GM10248 (cell line): ENCODE measurements at regions not wholly inside any gene's neighbourhood (a gene's known extent, or its start where the extent isn't known, plus 50 kb on each side); places are given as distances from the start of the nearest gene placed in this dataset.
"Not testable (repeated sequence)": the region's sequence is repeated elsewhere in the genome, so short reads cannot be mapped to it uniquely, and the experiment has no call there.

Experiments used
- CTCF ChIA-PET: fragments of 300-600 bp; sonication (Branson Sonifier 250); formaldehyde crosslinking; extraction: SDS; loops from one replicate; lab custom pipeline; 2021; ENCODE audit warnings: antibody characterized with exemption; lab: Yijun Ruan, JAX
- POLR2A ChIA-PET: fragments of 350-650 bp; sonication (Branson Sonifier 250); formaldehyde crosslinking; extraction: SDS; loops from one replicate; lab custom pipeline; 2020; ENCODE audit warnings: antibody characterized with exemption; lab: Yijun Ruan, JAX
- DNase-seq: peaks from one replicate; pipeline ENCODE4 v3.0.0; 2012; ENCODE audit errors: extremely low spot score
- CTCF ChIP-seq: IDR thresholded peaks from 2 replicates; pipeline ENCODE4 v1.5.1; 2012; ENCODE audit warnings: mild to moderate bottlenecking, low read depth; ENCODE audit errors: extremely low read depth, missing control alignments, control extremely low read depth

- ChIA-PET CTCF (no interaction called here), POLR2A (no interaction called here)
- DNase-seq = no peak
- no peak for TF ChIP-seq CTCF
Measured at GRCh38 chr9:75810063-75810462, 80.4 kb upstream of the PCSK5 start.

GRCh38 chr9:75811692-75812091, 78.8 kb upstream of the PCSK5 start:
- TF ChIP-seq CTCF = no peak
- ChIA-PET CTCF (interaction anchor here (0.7 to 1.2 kb wide), 2 partner anchors 10 to 19 kb away, joined by 3 read pairs; no protein-coding TSS in a partner anchor), POLR2A (no interaction called here)
- no peak for DNase-seq

GRCh38 chr9:75812141-75812540, 78.3 kb upstream of the PCSK5 start:
- no peak for TF ChIP-seq CTCF
- ChIA-PET CTCF (interaction anchor here (1.2 kb wide), 1 partner anchor 18 kb away, joined by 3 read pairs; no protein-coding TSS in a partner anchor), POLR2A (no interaction called here)
- DNase-seq = no peak

DNA sequence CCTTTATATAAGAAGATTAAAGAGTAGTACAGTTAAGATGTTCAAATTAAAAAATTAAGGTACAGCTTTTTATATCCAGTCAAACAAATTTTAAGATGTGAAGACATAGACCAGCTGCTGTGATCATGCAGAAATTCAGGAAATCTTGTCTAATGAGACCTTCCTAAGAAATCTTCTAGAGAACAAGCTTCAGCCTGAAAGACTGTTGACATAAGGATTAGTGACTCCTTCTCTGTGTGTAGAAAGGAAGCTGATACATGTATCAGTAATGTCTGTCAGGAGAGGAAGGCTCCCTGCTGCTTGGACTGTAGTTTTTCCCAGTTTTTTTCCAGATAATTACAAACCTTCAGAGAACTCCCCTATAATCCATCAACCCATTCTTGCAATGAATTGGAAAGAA, 75.8 kb upstream of the PCSK5 start:
- POLR2A ChIA-PET = no interaction called here
- TF ChIP-seq CTCF = no peak
- CTCF ChIA-PET = interaction anchor here (1.6 kb wide), 1 partner anchor 11 kb away, joined by 4 read pairs; no protein-coding TSS in a partner anchor
- DNase-seq = no peak

DNA sequence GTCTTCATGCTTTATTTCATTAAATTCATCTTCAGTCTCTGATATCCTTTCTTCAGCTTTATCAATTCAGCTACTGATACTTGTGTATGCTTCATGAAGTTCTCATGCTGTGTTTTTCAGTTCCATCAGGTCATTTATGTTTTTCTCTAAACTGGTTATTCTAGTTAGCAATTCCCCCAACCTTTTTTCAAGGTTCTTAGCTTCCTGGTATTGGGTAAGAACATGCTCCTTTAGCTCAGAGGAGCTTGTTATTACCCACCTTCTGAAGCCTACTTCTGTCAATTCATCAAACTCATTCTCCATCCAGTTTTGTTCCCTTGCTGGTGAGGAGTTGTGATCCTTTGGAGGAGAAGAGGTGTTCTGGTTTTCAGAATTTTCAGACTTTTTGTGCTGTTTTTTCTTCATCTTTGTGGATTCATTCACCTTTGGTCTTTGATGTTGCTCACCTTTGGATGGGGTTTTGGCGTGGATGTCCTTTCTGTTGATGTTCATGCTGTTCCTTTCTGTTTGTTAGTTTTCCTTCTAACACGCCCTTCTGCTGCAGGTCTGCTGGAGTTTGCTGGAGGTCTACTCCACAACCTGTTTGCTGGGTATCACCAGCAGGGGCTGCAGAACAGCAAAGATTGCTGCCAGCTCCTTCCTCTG, 69.9 kb upstream of the PCSK5 start:
- POLR2A ChIA-PET, DNase-seq, CTCF ChIA-PET: not testable (repeated sequence)

- TF ChIP-seq CTCF = no peak
- ChIA-PET POLR2A (no interaction called here), CTCF (interaction anchor here (1.1 to 2.0 kb wide), 3 partner anchors 17 to 30 kb away, joined by 3 to 6 read pairs (median 4); no protein-coding TSS in a partner anchor)
- DNase-seq = no peak
Measured at GRCh38 chr9:75823151-75823550, 67.3 kb upstream of the PCSK5 start.

- CTCF ChIA-PET = no interaction called here
- no peak for TF ChIP-seq CTCF
- POLR2A ChIA-PET = no interaction called here
- DNase-seq = no peak
Measured at GRCh38 chr9:75824816-75825568, 65.5 kb upstream of the PCSK5 start.
